ENCODE measurements at regions not wholly inside any gene's neighbourhood (a gene's known extent, or its start where the extent isn't known, plus 50 kb on each side); places are given as distances from the start of the nearest gene placed in this dataset.
"Not testable (repeated sequence)": the region's sequence is repeated elsewhere in the genome, so short reads cannot be mapped to it uniquely, and the experiment has no call there.

- DNase-seq (ENCODE audit: low spot score) = no peak
These were observed 122.8 kb upstream of the HSF2 start for GRCh38 chr6:122276637-122277036.

- DNase-seq (ENCODE audit: low spot score) = not testable (repeated sequence)
These were observed 119.1 kb upstream of the HSF2 start for GRCh38 chr6:122280105-122281021.

GRCh38 chr6:122283884-122284283, 115.6 kb upstream of the HSF2 start:
- DNase-seq (ENCODE audit: low spot score) = no peak

- no peak for DNase-seq (ENCODE audit: low spot score)
These were observed 114.6 kb upstream of the HSF2 start for GRCh38 chr6:122284848-122285247.

- no peak for DNase-seq (ENCODE audit: low spot score)
These were observed 114.0 kb upstream of the HSF2 start for GRCh38 chr6:122285292-122285913.

- DNase-seq (ENCODE audit: low spot score) = no peak
These were observed 112.9 kb upstream of the HSF2 start for GRCh38 chr6:122286512-122286911.

- peak; percentile 77 for DNase-seq (ENCODE audit: low spot score)
These were observed 109.5 kb upstream of the HSF2 start for GRCh38 chr6:122289762-122290539.

- DNase-seq (ENCODE audit: low spot score) = no peak
These were observed 102.4 kb upstream of the HSF2 start for GRCh38 chr6:122297010-122297409.

GRCh38 chr6:122302067-122302466, 97.4 kb upstream of the HSF2 start:
- no peak for DNase-seq (ENCODE audit: low spot score)

GRCh38 chr6:122307577-122307976, 91.9 kb upstream of the HSF2 start:
- DNase-seq (ENCODE audit: low spot score) = no peak

GRCh38 chr6:122308074-122308473, 91.4 kb upstream of the HSF2 start:
- DNase-seq (ENCODE audit: low spot score) = no peak

- no peak for DNase-seq (ENCODE audit: low spot score)
These were observed 83.6 kb upstream of the HSF2 start for GRCh38 chr6:122315842-122316241.

GRCh38 chr6:122322824-122323223, 76.6 kb upstream of the HSF2 start:
- no peak for DNase-seq (ENCODE audit: low spot score)

- DNase-seq (ENCODE audit: low spot score) = no peak
These were observed 76.1 kb upstream of the HSF2 start for GRCh38 chr6:122323361-122323760.

GRCh38 chr6:122330315-122330714, 69.1 kb upstream of the HSF2 start:
- DNase-seq (ENCODE audit: low spot score) = no peak

- no peak for DNase-seq (ENCODE audit: low spot score)
These were observed 61.8 kb upstream of the HSF2 start for GRCh38 chr6:122337645-122338044.

GRCh38 chr6:122339661-122340060, 59.8 kb upstream of the HSF2 start:
- no peak for DNase-seq (ENCODE audit: low spot score)

GRCh38 chr6:122347280-122347679, 52.2 kb upstream of the HSF2 start:
- no peak for DNase-seq (ENCODE audit: low spot score)

GRCh38 chr6:122347751-122348150, 51.7 kb upstream of the HSF2 start:
- DNase-seq (ENCODE audit: low spot score) = no peak
